ENCODE measurements at regions not wholly inside any gene's neighbourhood (a gene's known extent, or its start where the extent isn't known, plus 50 kb on each side); places are given as distances from the start of the nearest gene placed in this dataset.

DNA sequence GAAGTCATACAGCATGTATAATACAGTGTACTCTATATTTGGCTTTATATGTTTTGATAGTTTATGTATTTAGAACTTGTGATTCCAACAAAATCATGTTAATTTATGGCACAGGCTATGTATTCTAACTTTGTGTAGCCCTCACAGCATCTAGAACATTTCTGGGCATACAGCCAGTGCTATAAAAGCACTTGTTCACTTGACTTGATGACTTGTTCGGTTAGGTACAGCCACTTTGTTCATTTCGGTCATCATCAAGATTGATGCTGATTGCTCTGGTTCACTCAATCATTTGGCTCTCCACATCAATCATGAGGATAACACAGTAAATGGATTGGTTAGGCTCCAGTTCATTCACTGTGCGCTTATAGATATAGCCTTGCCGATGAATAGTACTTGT, 97.6 kb upstream of the IRS4 start:
- no peak for DNase-seq (ENCODE audit: low read depth)

DNA sequence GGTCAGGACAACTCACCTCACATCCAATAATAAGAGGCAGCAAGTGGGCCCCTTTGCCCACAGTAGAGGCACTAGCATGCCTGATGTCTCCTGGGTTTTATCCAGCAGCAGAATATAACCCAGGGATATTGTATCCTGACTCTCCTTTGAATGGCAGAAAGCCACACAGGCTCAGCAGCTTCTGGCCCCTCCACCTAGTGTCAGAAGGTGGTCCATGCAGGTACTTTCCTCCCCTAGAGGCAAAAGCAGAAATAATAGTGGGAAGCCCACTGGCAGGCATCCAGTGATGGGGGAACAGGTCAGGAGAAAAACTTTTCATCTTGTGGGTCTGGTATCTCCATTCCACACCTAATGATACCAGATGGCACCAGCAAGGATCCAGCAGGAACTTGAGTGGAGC, 75.5 kb upstream of the IRS4 start:
- DNase-seq (ENCODE audit: low read depth): no peak

DNA sequence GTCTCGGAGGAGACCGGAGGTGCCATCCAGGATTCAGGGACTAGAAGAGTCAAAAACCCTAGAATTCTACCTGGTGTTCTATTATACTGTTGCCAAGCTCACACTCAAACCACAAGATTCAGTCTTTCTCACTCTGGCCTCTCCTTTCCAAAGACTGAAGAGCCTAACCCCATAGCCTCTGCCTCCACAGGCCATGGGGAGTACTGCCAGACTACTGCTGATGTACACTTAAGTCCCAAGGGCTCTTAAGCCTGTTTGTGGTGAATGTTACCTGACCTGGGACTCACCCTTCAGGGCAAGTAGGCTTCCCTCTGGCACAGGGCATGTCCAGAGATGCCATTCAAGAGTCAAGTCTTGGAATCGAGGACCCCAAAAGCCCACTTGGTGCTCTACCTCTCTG, 58.9 kb upstream of the IRS4 start:
- no peak for DNase-seq (ENCODE audit: low read depth)
